ENCODE measurements at regions not wholly inside any gene's neighbourhood (a gene's known extent, or its start where the extent isn't known, plus 50 kb on each side); places are given as distances from the start of the nearest gene placed in this dataset.

- no peak for TF ChIP-seq CTCF (IDR thresholded peaks at IDR 0.05; ENCODE audit: insufficient read depth, missing control alignments)
- FAIRE-seq: no peak
- no peak for DNase-seq (ENCODE audit: insufficient read length, low spot score)
These were observed 122.0 kb upstream of the OSTN start for GRCh38 chr3:191076903-191077552.

GRCh38 chr3:191074511-191074910, 124.5 kb upstream of the OSTN start:
- DNase-seq (ENCODE audit: insufficient read length, low spot score) (no peak), FAIRE-seq (no peak)
- no peak for TF ChIP-seq CTCF (IDR thresholded peaks at IDR 0.05; ENCODE audit: insufficient read depth, missing control alignments)

GRCh38 chr3:191070762-191071403, 128.2 kb upstream of the OSTN start:
- no peak for FAIRE-seq
- no peak for TF ChIP-seq CTCF (IDR thresholded peaks at IDR 0.05; ENCODE audit: insufficient read depth, missing control alignments)

GRCh38 chr3:191070201-191070600, 128.8 kb upstream of the OSTN start:
- TF ChIP-seq CTCF (IDR thresholded peaks at IDR 0.05; ENCODE audit: insufficient read depth, missing control alignments): no peak
- no peak for FAIRE-seq
- no peak for DNase-seq (ENCODE audit: insufficient read length, low spot score)

More at GRCh38 chr3:191070762-191071403, 128.2 kb upstream of the OSTN start:
- DNase-seq (ENCODE audit: insufficient read length, low spot score): no peak

GRCh38 chr3:191068946-191069813, 129.9 kb upstream of the OSTN start:
- no peak for FAIRE-seq
- TF ChIP-seq CTCF (IDR thresholded peaks at IDR 0.05; ENCODE audit: insufficient read depth, missing control alignments): no peak
- DNase-seq (ENCODE audit: insufficient read length, low spot score): no peak

- TF ChIP-seq CTCF (IDR thresholded peaks at IDR 0.05; ENCODE audit: insufficient read depth, missing control alignments): no peak
- no peak for DNase-seq (ENCODE audit: insufficient read length, low spot score)
- FAIRE-seq: no peak
These were observed 132.4 kb upstream of the OSTN start for GRCh38 chr3:191066669-191067068.
